MM.1S (cell line): ENCODE measurements at regions not wholly inside any gene's neighbourhood (a gene's known extent, or its start where the extent isn't known, plus 50 kb on each side); places are given as distances from the start of the nearest gene placed in this dataset.

Experiments used
- CTCF ChIP-seq: fragments of 300-600 bp; sonication (generic); IDR thresholded peaks from 2 replicates; pipeline ENCODE4 v1.5.1; 2016; ENCODE audit warnings: antibody characterized with exemption, low read length, mixed read lengths
- EZH2 ChIP-seq: fragments of 300-600 bp; sonication (generic); optimal IDR thresholded peaks from 2 replicates; pipeline ENCODE3; 2017; ENCODE audit warnings: low read depth, mild to moderate bottlenecking, antibody characterized with exemption, low read length, mixed read lengths
- EZH2phosphoT487 ChIP-seq: fragments of 300-600 bp; sonication (generic); IDR thresholded peaks from 2 replicates; pipeline ENCODE4 v1.6.1; 2018; ENCODE audit warnings: antibody characterized with exemption, low read length

DNA sequence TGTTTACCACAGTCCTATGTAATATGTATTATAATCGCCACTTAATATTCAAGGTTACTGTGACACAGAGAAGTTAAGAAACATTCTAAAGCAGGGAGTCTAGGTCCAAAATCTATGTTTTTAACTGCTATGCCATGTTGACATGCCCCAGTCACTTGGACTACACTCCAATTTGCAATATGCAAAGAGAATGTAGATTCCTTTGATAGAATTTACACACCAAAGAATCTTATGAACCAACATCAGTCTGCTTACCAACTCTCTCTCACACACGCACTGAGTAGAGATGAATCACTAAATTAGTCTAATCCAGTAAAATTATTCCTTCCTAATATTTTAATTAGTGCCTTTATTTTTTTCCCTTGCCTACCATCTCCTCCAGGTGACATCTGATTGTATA is 266.2 kb downstream of the OLFM3 start:
- no peak for TF ChIP-seq CTCF
- TF ChIP-seq EZH2phosphoT487, result no peak
- TF ChIP-seq EZH2, result no peak
